HG03378 (cell line): ENCODE measurements at regions not wholly inside any gene's neighbourhood (a gene's known extent, or its start where the extent isn't known, plus 50 kb on each side); places are given as distances from the start of the nearest gene placed in this dataset.

Experiments
- ATAC-seq: cut with Tn5 transposase; IDR thresholded peaks from one replicate; pipeline ENCODE4 v1.9.1; 2021; ENCODE audit warnings: mild to moderate bottlenecking, moderate library complexity; ENCODE audit not compliant: unreplicated experiment

DNA sequence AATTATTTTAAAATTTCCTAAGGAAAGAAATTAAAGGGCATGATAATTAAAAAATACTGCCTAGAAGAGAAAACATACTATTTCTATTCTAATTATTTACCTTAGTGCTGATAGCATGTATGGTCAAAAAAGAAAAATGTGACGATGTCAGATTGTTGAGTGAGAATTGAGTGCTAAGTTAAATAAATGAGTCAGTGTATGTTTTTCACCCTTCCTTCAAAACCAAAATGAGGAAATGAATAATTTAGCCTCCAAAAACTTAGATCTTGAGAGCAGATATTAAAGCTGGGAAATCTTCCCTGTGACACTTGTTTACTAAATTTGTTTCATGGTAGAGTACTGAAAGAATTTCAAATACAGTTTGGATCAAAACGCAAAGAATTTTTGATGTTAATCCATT lies 58.6 kb upstream of the NYAP2 start:
- ATAC-seq, result no peak

DNA sequence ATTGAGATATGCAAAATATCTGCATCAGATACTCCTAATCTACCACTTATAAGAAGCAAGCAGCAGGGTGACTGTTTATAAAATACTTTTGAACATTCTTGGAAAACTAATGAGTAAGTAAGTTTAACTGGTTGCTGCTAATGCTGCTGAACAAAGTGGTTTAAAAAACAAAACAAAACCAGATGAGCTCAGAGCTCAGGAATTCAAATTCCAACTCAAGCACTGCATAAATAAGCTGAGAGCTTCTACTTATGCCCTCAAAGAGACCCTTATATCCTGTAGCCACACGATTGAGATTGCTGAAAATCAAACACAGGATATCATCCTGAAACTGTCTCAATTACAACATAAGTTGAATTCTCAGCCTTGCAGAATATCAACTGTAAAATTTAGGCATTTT lies 62.3 kb upstream of the NYAP2 start:
- no peak for ATAC-seq

DNA sequence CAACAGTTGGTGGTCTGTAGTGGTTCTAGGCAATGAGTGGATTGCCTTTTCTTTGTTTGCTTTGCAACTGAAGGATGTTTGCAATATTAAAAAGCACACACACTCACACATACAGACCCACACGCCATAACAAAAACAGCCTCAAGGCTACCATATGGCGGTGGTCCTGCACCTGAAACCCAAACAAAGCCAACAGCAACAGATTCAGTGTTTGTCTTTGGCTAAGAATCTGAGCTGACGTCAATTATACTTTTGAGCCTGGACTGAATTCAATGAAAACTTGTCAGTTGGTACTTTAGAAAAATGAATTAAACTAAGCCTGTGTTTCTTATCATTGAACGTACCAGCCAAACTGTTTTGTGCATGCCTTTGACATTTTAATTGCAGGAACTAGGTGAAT lies 65.0 kb upstream of the NYAP2 start:
- ATAC-seq, result no peak

DNA sequence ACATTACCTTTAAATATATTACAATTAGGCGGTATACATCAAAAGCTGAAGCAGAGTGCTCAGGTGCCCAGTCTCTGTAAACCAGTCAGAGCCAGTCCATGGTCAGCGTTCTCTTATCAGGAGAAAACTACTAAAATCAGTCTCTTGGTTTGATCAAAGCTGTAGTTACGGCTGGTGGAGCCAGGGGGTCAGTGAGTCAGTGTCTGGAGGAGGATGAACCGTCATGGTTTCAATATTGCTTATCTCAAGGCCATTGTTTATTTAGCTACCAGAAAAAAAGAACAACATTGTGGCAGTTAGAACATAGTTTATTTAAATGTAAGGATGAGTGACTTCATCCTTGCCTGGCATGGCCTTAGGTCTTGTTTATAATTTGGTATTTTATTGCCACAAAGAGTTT lies 71.3 kb upstream of the NYAP2 start:
- no peak for ATAC-seq

DNA sequence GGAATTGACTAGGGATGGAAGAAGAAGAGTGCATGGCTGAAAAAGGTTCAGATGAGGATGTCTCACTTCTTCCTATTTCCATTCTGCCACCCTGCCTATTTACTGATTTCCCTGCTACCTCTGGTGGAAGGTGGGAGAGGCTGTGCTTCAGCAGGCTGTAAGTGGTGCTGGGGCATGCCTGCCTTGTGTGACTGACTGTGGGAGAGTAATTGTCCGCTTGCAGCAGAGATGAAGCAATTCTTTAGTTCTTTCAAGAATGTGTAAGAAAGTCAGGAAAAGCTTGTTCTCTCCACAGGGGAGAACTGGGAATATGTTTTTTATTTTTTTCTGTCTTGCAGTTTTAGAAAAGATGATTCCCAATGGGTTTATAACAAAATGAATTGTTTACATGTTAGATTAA lies 72.5 kb upstream of the NYAP2 start:
- ATAC-seq, result no peak

DNA sequence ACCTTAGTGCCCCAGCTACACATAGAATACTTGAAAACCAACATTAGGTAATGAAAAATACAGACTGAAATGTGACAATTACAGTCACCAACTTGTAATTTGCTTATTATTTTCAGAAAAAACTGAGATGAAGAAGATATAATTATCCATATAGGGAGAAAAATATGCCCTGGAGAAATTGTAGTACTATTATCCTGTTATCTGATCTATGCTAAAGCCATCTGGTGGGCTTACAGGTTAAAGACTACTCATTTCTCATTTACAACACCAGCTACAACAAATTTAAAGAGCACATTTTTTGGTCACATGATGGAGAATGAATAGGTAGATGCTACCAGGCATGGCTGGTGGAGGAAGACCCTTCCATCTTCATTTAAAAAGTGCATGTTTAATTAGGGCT lies 79.6 kb upstream of the NYAP2 start:
- ATAC-seq, result no peak

DNA sequence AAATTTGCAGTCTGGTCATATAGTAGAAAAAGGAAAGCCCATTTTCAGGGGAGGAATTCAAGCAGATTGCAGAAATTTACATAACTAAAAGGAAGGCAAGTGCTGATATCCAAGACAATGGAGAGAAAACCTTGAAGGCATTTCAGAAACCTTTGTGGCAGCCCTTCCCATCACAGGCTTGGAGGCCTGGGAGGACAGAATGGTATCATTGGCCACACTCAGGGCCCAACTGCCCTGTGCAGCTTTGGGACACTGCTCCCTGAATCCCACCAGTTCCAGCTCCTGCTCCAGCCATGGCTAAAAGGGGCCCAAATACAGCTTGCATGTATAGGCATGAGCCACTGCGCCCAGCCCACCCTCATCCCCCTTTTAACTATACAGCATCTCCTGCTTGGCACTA lies 81.1 kb upstream of the NYAP2 start:
- no peak for ATAC-seq

DNA sequence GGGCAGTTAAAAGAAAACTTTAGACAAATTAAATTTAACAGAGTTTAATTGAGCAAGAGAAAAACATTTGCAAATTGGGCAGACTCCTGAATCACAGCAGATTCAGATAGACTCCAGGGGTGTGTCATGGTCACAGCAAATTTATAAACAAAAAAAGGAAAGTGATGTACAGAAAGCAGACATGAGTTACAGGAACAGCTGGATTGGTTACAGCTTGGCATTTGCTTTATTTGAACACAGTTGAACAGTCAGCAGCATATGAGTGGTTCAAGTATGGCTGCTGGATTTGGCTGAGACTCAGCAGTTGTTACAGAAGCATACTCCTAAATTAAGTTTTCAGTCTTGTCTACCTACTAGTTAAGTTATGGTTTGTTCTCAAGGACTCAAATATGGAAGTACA lies 82.3 kb upstream of the NYAP2 start:
- ATAC-seq, result no peak

DNA sequence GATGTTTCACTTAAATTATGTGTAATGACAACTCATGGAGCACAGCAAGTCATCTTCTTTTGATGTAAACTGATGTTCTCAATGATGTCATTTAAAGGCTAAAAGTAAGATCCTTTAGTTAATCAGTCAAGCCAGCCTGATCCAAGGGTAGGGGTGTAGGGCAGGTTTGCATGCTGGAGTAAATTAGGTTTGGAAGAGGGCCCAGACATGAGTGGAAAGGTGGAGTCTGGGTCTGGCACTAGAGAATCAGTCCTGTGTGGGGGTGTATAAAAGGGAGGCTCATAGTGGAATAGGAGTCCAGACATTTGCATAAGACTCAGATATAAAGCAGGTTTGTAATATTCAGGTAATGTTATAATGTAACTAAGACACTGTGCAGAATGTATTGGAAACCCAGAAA lies 88.8 kb upstream of the NYAP2 start:
- ATAC-seq, result no peak

DNA sequence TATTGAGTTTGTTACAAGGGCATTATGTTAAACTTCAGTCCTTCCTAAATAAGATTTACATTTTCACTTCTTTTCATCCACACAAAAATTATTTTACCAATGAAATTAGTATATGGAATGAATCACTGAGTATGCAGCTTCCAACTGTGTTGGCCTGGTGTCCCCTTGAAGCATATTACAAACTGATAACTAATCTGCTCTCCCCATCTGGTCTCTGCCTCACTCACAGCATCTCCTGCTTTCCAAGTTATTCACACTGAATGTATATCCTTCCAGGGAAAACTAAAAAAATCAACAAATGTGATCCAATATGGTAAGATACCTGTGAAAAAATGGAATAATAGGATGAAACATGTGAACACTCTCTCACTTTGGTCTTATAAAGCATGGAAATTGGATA lies 90.0 kb upstream of the NYAP2 start:
- ATAC-seq, result no peak

DNA sequence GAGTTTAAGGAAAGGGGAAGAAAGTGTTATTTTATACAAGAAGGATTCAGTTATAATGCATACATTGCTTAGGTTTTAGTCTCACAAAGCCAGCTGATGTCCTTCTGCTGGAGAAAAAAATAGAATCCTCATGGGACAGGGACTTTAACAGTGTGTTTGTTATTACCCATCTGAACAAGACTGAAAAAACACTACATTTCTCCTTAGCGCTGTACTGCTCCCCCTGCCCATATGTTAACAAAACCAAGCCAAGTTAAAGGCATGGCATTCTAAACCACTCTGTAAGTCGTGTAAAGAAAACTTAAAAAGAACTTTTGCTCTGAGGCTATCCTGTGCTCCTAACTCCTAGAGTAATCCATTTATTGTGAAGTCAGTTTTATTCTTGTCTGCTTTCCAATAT lies 102.6 kb upstream of the NYAP2 start:
- ATAC-seq, result no peak

DNA sequence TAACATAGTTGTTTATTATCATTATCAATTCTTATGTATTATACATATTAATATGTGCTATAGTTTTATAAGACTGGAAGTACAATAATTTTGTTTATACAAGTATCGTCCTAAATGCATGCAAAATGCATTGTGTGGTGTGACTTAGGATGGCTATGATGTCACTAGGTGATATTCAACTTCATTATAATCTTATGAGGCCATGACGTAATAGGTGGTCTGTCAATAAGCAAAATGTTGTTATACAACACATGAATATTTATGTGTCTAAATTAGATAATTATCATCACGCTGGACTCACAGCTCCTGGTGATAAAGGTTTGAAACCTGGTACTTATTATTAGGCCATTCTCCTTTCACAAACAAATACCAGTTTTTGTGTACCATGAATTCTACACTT lies 104.4 kb upstream of the NYAP2 start:
- no peak for ATAC-seq

DNA sequence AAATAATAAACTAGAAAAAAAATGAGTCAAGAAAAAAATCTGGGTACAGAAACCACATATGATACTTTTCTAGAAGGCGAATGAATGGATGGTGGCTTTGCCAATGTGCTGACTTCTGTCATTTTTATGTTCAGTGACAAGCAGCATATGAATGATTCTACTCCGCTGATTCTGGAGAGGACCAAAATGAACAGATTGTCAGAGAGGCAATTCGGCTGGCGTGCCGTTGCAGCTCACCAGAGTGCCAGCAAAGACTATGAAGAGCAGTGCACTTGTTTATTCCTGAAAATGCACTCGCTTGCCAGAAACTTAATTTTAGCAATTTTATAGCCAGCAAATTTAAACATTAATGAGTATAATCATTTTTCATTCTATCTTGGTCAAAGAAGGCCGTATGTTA lies 105.9 kb upstream of the NYAP2 start:
- no peak for ATAC-seq

DNA sequence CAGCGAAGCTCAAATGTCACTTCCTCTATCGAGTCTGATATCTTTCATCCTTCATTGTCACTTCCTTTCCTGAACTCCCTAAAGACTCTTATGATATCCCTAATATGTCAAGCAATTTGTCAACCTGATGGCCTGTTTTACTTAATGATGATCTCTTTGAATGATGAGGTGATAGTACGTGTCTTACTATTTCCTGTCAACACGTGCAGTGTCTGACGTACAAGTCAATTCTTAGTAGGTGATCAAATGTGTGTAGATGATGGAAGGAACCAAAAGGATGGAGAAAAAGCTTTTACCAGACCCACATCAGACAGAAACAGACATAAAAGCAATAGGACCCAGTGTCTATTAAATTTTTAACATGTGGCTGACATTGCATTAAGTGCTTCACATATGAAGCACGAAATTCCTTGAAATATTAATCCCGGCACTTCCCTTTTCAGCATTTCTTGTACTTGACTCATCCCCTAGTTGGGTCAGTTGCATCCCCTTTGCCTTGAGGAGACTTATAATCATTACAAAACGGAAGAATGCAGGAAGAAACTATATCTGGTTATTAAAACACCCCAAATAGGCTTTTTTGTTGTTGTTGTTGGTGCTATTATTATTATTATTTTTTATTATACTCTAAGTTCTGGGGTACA lies 108.6 kb upstream of the NYAP2 start:
- ATAC-seq, result no peak

DNA sequence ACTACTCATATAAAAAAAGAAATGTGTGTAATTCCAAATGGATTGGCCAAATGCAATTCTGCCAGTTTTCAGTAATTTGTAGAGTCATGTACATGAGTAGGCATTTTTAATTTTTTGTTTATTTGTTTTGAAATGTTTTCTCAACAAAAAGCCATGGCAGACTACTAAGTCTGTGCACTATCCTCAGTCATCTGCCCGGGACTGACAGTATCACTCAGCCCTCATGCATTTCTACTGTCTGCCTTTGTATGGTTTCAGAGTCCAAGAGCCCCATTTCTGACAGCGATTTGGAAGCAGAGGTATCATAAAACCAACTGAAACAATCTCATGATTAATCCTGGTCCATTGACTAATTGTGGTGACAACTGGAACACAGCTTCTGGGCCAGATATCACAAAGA lies 109.9 kb upstream of the NYAP2 start:
- ATAC-seq, result no peak

DNA sequence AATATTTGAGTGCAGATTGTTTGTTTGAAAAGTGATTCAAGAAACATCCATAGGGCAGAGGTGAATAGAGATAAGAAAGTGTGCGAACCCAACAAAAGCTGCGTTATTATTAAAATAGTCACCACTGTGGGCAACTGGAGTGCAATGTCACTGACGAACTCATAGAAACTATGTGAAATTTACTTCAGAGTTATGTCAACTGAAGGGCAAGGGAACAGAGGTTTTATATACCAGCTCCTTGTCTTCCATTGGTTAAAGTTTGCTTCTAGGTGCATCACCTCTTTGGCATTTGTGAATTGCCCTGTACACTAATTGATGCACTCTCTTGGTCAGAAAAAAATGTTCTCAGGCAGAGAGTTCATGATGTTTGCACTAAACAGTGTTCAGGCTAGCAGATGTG lies 110.5 kb upstream of the NYAP2 start:
- no peak for ATAC-seq

DNA sequence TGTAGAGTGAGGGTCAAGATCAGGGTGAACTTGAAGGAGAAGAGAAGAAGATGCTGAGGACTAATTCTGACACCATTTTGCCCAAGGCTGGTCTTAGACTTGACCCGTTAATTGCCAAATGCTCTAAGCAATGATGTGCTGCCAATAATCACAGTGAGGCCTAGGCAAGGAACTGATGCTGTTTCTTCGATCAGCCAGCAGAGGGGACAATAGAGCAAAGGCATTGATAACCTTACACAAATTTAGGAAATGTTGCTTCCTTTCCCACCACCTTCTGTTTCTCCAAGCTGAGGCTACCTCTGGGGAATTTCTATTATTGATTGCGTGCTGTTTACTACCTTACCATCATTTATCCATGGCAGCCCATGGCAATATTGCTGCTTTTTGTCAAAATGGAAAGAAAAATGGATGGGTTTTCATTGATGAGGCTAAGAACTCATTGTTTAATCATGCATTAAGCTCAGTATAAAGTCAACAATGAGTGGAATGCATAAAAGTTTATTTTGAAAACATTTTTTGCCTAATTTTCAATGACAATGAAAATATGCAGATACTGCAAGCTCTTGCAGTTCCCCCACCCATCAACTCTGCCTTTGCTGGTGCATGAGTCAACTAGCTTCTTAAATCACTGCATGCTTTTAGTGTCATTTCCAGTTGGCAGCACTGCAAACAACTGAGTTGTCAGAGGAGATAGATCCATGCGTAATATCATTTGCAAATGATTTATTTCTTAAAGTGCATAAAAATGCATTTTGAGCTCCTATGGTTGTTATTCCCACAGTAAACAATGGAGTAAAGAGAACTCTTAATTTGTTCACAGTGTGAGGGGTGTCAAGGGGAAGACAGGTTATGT lies 116.4 kb upstream of the NYAP2 start:
- ATAC-seq, result peak; percentile 86

DNA sequence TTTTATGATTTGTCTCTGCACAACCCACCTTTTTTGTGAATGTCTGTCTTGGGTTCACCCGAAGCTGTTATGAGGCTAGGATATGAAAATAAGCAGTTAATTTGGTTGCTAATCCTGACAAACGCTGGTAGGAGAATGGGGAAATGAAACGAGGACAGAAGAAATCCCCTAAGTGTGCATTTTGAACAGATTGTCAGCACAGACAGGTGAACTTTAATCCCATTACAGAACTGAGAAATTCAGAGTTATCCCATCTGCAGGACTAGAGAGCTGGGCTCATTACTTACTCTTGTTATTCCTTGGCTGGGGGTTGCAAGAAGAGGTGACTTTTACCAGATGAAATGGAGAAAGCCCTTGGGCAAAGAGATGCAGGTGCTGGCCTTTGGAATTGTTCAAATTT lies 123.3 kb upstream of the NYAP2 start:
- ATAC-seq, result peak; percentile 87

DNA sequence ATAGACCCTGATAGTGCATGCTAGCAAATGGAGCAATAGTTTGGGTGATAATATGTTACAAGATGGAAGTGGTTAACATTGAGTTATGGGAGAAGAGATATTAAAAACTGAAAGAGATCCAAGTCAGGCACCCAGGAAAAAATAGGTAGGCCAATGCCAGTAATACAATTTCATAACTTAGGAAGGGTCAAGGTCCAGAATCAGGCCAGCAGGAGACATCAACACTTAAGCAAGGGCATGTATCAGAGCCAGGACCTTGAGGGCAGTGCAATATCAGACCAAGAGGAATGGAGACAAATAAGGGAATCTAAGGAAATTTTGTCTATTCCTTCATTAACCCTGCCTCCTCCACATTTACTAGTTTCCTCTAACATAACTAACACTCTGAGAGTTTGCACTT lies 124.1 kb upstream of the NYAP2 start:
- ATAC-seq, result no peak

DNA sequence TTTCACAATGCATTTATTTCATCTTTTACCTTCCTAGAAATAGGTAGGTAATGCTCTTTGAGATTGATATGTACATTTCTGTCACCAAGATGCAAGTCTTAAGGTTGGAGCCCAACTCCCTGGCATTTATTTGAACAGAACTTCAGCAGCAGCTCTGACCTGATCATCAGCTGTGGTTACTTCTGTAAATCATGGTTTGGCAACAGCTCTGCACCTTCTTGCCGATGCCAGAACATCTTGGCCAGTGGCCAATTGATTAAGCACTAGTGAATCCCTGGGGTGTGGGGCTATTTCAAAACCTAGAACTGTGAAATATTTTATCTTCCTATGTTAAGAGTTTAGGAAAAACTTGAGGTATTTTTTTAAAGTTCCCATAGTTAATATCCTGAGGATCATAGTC lies 124.8 kb upstream of the NYAP2 start:
- ATAC-seq, result peak; percentile 31

DNA sequence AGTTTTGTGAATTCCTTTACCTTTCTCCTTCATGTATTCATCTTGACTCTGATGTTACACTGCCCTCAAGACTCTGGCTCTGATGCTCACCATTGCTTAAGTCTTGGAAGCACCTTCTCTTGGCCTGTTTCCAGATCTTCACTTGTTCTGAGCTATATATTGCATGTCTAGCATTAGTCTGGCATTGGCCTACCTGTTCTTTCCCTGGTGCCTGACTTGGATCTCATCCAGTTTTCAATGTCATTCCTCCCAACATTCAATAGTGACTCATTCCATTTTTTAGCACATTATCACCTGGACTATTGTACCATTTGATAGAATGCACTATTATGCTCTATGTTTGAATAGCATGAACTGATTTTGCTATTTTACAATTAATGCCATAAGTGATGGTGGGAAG lies 127.3 kb upstream of the NYAP2 start:
- ATAC-seq, result no peak

DNA sequence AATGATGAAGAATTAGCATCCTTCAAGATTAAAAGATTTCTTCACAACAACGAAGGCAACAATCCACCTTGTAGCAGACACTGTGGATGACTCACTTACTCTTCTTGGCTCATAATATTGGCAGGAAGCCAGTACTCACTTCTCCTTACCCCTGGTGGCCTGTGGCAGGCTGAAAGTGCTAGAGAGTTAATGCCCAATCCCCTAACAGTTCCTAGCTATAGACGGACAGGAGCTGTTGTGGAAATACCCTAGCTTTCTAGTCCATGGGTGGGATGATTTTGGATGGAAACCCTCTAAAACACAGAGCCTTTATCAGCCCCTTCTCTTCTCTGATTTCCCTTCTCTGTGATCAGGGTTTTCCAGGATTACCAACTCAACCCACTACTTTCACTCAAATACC lies 128.6 kb upstream of the NYAP2 start:
- peak; percentile 100 for ATAC-seq

DNA sequence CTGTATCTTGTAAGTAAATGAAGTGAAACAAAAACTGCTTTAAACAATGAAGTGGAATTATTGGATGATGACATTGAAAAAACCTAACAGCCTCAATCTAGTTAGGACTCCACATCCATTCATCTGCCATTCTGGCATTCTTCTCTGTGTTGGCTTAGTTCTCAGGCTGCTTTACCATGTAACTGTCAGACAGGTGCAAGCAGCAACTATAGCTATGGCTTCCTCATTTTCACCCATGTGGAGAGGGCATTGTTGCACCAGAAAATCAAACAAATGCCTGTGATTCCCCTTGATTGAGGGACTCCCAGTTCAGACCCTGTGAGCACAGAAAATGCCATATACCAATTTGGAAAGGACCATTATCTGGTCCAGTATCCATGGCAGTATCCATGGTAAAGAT lies 129.5 kb upstream of the NYAP2 start:
- no peak for ATAC-seq
